Lower leg skin (tissue), 4 donors: ENCODE measurements at regions not wholly inside any gene's neighbourhood (a gene's known extent, or its start where the extent isn't known, plus 50 kb on each side); places are given as distances from the start of the nearest gene placed in this dataset.

Experiments used
- DNase-seq, 2 donors: peaks; one replicate each; pipeline ENCODE4 v3.0.0-alpha.2; 2019; ENCODE audit warnings: low spot score in 2 of 2
- H3K4me3 ChIP-seq: fragments of 200-600 bp; sonication (generic); 2 replicates; pipeline ENCODE4 v1.5.1; 2017; ENCODE audit warnings: mild to moderate bottlenecking, low read depth; ENCODE audit not compliant: poor library complexity, severe bottlenecking
- CTCF ChIP-seq, 3 donors: fragments of 450-650 bp; IDR thresholded peaks; one replicate each; pipeline ENCODE4 v1.5.1; 2016; ENCODE audit warnings: antibody characterized with exemption in 3 of 3, mild to moderate bottlenecking in 3 of 3, moderate library complexity in 2 of 3
- POLR2A ChIP-seq, 2 donors: fragments of 450-650 bp; IDR thresholded peaks; one replicate each; pipeline ENCODE4 v1.6.1; 2016 to 2017; ENCODE audit warnings: antibody characterized with exemption in 2 of 2, mild to moderate bottlenecking in 1 of 2, moderate library complexity in 1 of 2
- WGBS, 2 donors: methylation state at CpG; one replicate each; pipeline ENCODE4 v1.1.5; 2018; 5-methylcytosine and 5-hydroxymethylcytosine counted together
- intact Hi-C: fragments of 100-400 bp; cut with DNase I; formaldehyde crosslinking; loops from one replicate; pipeline ENCODE4 v1.15.0; 2023; ENCODE audit warnings: low total_unique reads

- WGBS, 2 donors, result 85% methylated on average over 2 of the region's 2 CpGs
- DNase-seq, result no peak
- no peak overlapping the region for H3K4me3 ChIP-seq
- TF ChIP-seq CTCF (IDR thresholded peaks at IDR 0.05), result no peak
- TF ChIP-seq POLR2A (IDR thresholded peaks at IDR 0.05), result no peak
- intact Hi-C loops, result no loop called here
Measured at GRCh38 chr5:164298165-164298564, 792.7 kb downstream of the MAT2B start.

GRCh38 chr5:164300295-164300694 lies 794.9 kb downstream of the MAT2B start:
- TF ChIP-seq POLR2A (IDR thresholded peaks at IDR 0.05), result no peak
- no peak for TF ChIP-seq CTCF (IDR thresholded peaks at IDR 0.05)
- intact Hi-C loops, result no loop called here
- no peak for DNase-seq
- H3K4me3 ChIP-seq, result no peak overlapping the region

- no peak overlapping the region for H3K4me3 ChIP-seq
- intact Hi-C loops, result no loop called here
- no peak for DNase-seq
- TF ChIP-seq POLR2A (IDR thresholded peaks at IDR 0.05) (no peak), CTCF (IDR thresholded peaks at IDR 0.05) (no peak)
Measured at GRCh38 chr5:164301136-164301535, 795.7 kb downstream of the MAT2B start.

GRCh38 chr5:164301708-164302107 lies 796.3 kb downstream of the MAT2B start:
- no peak for TF ChIP-seq CTCF (IDR thresholded peaks at IDR 0.05)
- TF ChIP-seq POLR2A (IDR thresholded peaks at IDR 0.05), result no peak
- DNase-seq, result no peak
- H3K4me3 ChIP-seq, result no peak overlapping the region
- 50 to 57% methylated on average over 3 of the region's 3 CpGs for WGBS, 2 donors
- intact Hi-C loops, result no loop called here

GRCh38 chr5:164302533-164303235 lies 797.3 kb downstream of the MAT2B start:
- no peak for TF ChIP-seq POLR2A (IDR thresholded peaks at IDR 0.05)
- TF ChIP-seq CTCF (IDR thresholded peaks at IDR 0.05), result no peak
- WGBS, 2 donors, result 30 to 33% methylated on average over 2 of the region's 2 CpGs

GRCh38 chr5:164303646-164304215 lies 798.3 kb downstream of the MAT2B start:
- WGBS, 2 donors, result 64 to 70% methylated on average over 2 of the region's 2 CpGs
- no peak overlapping the region for H3K4me3 ChIP-seq
- intact Hi-C loops, result no loop called here
- TF ChIP-seq CTCF (IDR thresholded peaks at IDR 0.05) (no peak), POLR2A (IDR thresholded peaks at IDR 0.05) (no peak)
- no peak for DNase-seq

More at GRCh38 chr5:164302533-164303235, 797.3 kb downstream of the MAT2B start:
- DNase-seq, result no peak
- intact Hi-C loops, result no loop called here
- no peak overlapping the region for H3K4me3 ChIP-seq
